Neutrophil (primary cell): ENCODE measurements at regions not wholly inside any gene's neighbourhood (a gene's known extent, or its start where the extent isn't known, plus 50 kb on each side); places are given as distances from the start of the nearest gene placed in this dataset.

ENCODE experiments used
- H3K27ac ChIP-seq: fragments of 200-600 bp; sonication (generic); 2 replicates; pipeline ENCODE4 v1.5.1; 2016; ENCODE audit warnings: mild to moderate bottlenecking, moderate library complexity
- H3K27me3 ChIP-seq: fragments of 200-600 bp; sonication (generic); 2 replicates; pipeline ENCODE4 v1.6.0; 2016; ENCODE audit warnings: mild to moderate bottlenecking
- H3K36me3 ChIP-seq: fragments of 200-600 bp; sonication (generic); 2 replicates; pipeline ENCODE4 v1.5.1; 2017
- H3K4me1 ChIP-seq, 2 experiments: fragments of 200-600 bp in 1 of 2; sonication (generic) in 1 of 2; 1 replicate in 1 of 2; 2 replicates in 1 of 2; pipeline versions ENCODE4 v1.5.1 to v1.6.1; 2013 to 2016; ENCODE audit warnings: low read depth in 1 of 2, low read length in 1 of 2, mild to moderate bottlenecking in 1 of 2, moderate library complexity in 1 of 2; ENCODE audit not compliant: control insufficient read depth in 1 of 2, insufficient read depth in 1 of 2
- H3K4me3 ChIP-seq, 2 experiments: fragments of 200-600 bp in 1 of 2; sonication (generic) in 1 of 2; 1 replicate in 1 of 2; 2 replicates in 1 of 2; pipeline ENCODE4 v1.5.1; 2013 to 2016; ENCODE audit warnings: low read depth in 1 of 2, low read length in 1 of 2, mild to moderate bottlenecking in 1 of 2, moderate library complexity in 1 of 2
- H3K9me3 ChIP-seq: fragments of 200-600 bp; sonication (generic); 2 replicates; pipeline ENCODE4 v1.5.1; 2016
- CTCF ChIP-seq: fragments of 200-600 bp; sonication (generic); IDR thresholded peaks from 2 replicates; pipeline ENCODE4 v1.5.1; 2016; ENCODE audit warnings: antibody characterized with exemption

- no peaks in the 10 kb centered on the region for H3K9me3 ChIP-seq
- no peaks in the 10 kb centered on the region for H3K36me3 ChIP-seq
- no peaks in the 10 kb centered on the region for H3K4me1 ChIP-seq
- no peak for TF ChIP-seq CTCF
- no peak overlapping the region for H3K4me3 ChIP-seq
- H3K27ac ChIP-seq: no peak overlapping the region
- no peaks in the 10 kb centered on the region for H3K27me3 ChIP-seq
Measured at GRCh38 chr13:91236182-91236581, 111.3 kb upstream of the MIR17HG start.

- H3K4me1 ChIP-seq: no peaks in the 10 kb centered on the region
- no peaks in the 10 kb centered on the region for H3K27me3 ChIP-seq
- H3K9me3 ChIP-seq: no peaks in the 10 kb centered on the region
- TF ChIP-seq CTCF: no peak
- H3K4me3 ChIP-seq: no peak overlapping the region
- H3K27ac ChIP-seq: no peak overlapping the region
- no peaks in the 10 kb centered on the region for H3K36me3 ChIP-seq
Measured at GRCh38 chr13:91236921-91237320, 110.6 kb upstream of the MIR17HG start.

GRCh38 chr13:91238036-91238435 is 109.5 kb upstream of the MIR17HG start:
- Histone ChIP-seq H3K9me3 (no peaks in the 10 kb centered on the region), H3K27me3 (no peaks in the 10 kb centered on the region), H3K4me1 (no peaks in the 10 kb centered on the region), H3K36me3 (no peaks in the 10 kb centered on the region), H3K27ac (no peak overlapping the region), H3K4me3 (no peak overlapping the region)
- TF ChIP-seq CTCF: no peak

GRCh38 chr13:91240341-91240740 is 107.1 kb upstream of the MIR17HG start:
- Histone ChIP-seq H3K4me3 (no peak overlapping the region), H3K9me3 (no peaks in the 10 kb centered on the region), H3K27me3 (no peaks in the 10 kb centered on the region), H3K27ac (no peak overlapping the region), H3K4me1 (no peaks in the 10 kb centered on the region), H3K36me3 (no peaks in the 10 kb centered on the region)
- no peak for TF ChIP-seq CTCF

- Histone ChIP-seq H3K9me3 (no peaks in the 10 kb centered on the region), H3K4me3 (no peak overlapping the region), H3K27ac (no peak overlapping the region), H3K27me3 (no peaks in the 10 kb centered on the region), H3K4me1 (no peaks in the 10 kb centered on the region), H3K36me3 (no peaks in the 10 kb centered on the region)
- TF ChIP-seq CTCF: no peak
Measured at GRCh38 chr13:91241221-91241933, 106.1 kb upstream of the MIR17HG start.
